HT-29 (cell line): ENCODE measurements at regions not wholly inside any gene's neighbourhood (a gene's known extent, or its start where the extent isn't known, plus 50 kb on each side); places are given as distances from the start of the nearest gene placed in this dataset.

Experiments
- DNase-seq: peaks from one replicate; pipeline ENCODE4 v3.0.0-alpha.2; 2015; ENCODE audit warnings: low spot score

GRCh38 chr13:92938486-92939020 lies 288.1 kb upstream of the GPC6 start:
- no peak for DNase-seq

- DNase-seq, result no peak
Observed at GRCh38 chr13:92941167-92941566, 285.4 kb upstream of the GPC6 start.

- DNase-seq, result no peak
Observed at GRCh38 chr13:92947770-92948434, 278.7 kb upstream of the GPC6 start.

- no peak for DNase-seq
Observed at GRCh38 chr13:92950771-92951170, 275.8 kb upstream of the GPC6 start.

GRCh38 chr13:92951273-92951890 lies 275.2 kb upstream of the GPC6 start:
- DNase-seq, result no peak

GRCh38 chr13:92952161-92952560 lies 274.4 kb upstream of the GPC6 start:
- no peak for DNase-seq

DNA sequence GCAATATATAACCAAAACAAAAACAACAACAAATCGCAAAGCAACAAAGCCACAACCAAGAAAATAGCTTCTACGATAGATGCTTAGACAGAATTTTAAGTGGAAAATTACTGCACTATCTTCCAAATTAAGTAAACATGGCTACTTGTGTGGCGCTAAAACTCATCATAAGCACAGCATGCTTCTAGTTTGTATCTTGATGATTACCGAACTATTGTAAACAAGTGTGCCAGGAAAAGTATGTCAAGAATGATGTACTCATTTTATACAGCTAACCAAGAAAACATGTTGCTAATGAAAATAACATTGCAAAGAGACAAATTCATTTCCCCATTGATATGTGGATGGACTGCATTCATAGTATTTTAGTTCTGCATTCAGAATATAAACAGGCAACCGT lies 271.9 kb upstream of the GPC6 start:
- DNase-seq, result no peak

- DNase-seq, result no peak
Observed at GRCh38 chr13:92959790-92960189, 266.8 kb upstream of the GPC6 start.

DNA sequence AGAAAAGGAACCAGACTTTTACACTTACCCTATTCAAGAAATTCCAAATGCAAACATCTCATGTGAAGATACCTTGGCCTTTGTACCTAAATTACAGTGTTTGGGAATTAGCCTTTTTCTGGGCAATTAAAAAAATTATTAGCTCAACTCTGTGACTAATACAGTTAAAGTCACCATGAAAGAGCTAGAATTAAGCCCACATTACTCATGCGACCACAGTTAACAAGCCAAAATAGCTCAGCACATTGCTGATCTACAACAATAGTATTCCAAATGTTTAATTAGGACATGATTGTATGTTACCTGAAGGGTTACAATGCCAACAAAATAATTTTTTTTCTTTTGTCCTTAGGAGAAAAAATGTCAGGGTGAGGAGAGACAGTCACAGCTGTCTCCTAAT lies 263.6 kb upstream of the GPC6 start:
- no peak for DNase-seq

DNA sequence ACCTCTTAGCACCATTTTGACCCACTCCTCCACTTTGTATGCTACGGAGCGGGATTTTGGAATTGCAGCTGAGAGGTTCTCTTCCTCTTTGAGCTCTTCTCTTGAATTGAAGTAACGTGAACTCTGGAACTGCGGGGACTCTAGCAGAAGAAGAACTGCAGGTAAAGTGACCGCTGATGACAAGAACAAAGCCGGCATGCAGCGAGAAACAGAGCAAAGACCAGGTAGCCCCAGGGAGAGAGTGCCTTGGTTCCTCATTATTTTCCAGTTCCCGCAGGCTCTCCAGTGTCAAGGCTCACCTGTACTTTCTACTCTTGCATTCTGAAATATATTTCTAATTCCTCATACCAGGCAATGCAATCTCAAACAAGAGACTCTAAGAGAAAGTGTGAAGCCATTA lies 260.3 kb upstream of the GPC6 start:
- DNase-seq, result no peak

DNA sequence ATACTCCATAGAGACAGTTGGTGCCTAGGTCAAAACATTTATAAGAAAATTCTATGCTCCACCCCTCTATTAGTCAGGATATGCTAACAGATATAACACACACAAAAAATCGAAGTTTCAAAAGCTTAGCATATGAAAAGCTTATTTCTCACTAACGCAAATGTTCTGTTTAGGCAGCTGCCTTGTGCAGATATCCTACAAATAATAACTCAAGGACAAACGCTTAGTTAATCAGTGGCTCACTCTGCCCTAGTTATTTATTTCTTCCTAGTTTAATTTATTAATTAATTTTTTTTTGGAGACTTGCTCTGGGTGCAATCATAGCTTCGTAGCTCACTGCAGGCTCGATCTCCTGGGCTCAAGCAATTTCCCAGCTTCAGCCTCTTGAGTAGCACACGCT lies 259.7 kb upstream of the GPC6 start:
- DNase-seq, result no peak

GRCh38 chr13:92967923-92968322 lies 258.7 kb upstream of the GPC6 start:
- DNase-seq, result peak; percentile 24

DNA sequence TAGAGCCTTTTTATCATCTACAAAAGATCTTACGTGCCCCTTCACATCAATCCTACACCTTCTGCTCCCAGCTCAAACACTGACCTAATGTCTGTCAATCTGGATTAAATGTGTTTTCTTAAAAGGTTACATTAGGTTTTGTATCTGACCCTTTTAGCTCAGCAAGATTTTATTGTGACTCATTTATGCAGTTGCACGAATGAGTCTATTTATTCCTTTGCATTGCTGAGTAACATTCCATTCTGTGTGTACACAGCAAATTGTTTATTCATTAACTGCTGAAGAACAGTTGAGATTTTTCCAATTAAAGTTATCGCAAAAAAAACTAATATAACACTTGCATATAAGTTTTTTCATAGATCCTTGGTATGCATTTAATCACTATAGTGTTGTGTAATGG lies 253.9 kb upstream of the GPC6 start:
- no peak for DNase-seq

DNA sequence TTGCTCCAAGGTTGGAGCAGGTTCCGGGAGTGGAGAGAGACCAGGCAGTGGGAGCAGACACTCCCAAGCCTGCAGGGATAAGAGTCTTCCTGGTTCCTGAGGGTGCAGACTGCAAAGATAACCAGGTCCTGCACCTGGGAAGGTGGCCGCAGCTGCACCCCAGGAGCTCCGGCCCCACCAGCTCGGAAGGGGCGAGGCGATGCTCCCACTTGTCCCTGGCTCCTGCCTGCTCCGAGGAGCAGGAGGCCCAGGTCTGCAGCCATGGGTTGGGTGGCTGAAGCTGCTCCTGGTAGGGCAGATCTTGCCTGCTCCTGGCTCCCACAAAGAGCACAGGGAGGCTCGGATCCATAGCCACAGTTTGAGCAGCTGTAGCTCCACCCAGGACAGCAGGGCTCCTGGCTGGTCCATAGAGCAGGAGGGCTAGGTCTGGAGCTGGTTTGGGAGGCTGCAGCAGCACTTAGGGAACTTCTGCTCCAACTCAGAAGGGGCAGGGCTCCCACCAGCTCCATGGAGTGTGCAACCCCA lies 251.6 kb upstream of the GPC6 start:
- no peak for DNase-seq

- DNase-seq, result no peak
Observed at GRCh38 chr13:92976657-92977056, 249.9 kb upstream of the GPC6 start.

DNA sequence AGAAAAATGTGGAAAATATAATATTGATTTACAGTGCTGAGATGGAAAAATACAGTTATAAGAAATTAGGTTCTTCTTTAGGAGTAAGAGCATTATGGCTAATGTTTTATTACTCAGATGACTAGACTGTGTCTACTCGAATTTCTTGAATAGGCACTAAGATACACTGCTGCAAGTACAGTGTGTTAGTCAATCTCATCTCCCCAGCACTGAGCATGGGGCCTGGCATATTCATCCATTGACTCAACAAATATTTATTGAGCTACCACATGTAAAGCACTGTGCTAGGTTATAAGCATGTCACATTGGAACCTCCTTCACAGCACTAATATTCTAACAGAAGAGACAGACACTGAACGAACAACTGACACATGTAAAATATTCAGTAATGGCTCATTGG lies 242.5 kb upstream of the GPC6 start:
- DNase-seq, result no peak

DNA sequence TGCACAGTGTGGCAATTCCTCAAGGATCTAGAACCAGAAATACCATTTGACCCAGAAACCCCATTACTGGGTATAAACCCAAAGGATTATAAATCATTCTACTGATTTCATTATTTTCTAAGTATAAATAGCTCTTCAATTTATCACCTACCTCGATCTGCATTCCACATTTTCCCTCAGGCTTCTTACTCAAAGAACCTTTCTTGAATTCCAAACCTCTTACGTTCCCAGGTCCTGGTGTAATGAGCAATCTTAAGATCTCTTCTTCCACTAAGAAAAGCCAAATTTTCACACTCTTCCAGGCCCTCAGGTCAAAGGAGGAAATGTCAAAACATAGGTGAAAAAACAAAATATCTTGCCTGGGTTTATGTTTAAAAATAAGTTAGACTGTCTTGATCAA lies 237.3 kb upstream of the GPC6 start:
- DNase-seq, result no peak

DNA sequence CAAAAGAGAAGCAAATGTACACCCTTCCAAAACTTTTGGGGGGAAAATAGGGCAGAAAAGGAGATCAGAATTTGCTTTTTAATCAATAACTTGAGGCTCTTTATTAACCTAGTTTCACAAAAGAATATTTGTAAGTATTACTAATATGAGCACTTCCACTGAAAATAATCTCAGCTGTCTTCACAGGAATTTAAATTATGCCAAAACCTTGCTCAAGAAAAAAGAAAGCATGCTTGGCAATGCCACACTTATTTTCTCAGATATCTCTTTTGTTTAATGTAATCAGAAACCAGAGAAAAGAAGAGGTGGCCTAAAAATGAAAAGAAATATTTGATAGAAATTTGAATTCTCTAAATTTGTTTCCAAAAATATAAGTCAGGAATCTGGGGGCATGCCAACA lies 234.9 kb upstream of the GPC6 start:
- DNase-seq, result no peak

- DNase-seq, result no peak
Observed at GRCh38 chr13:92994056-92994455, 232.6 kb upstream of the GPC6 start.

DNA sequence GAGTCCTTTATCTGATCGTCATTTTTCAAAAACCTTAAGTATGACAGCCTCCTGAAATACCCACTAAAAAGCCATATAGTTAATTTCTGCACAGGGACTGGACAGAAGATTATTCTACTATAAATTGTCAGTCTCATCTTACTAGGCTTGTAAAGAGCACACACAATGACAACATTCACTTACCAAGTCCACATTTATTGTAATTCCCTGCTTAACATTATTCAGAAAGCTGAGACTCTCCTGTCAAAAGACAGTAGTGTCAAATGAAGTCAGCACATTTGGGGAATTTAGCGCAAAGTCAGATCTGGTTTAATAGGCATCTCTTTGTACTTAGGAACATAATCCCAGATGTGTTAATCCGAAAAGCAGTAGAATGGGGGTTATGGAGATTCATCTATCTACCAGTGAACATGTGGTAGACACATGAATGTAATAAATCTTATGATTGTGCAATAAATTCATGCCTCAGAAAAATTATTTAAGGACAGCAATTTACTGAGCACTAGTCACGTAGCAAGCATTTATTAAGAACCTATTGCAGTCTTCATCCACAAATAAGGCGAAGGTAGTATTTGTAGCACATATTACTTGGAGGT lies 224.6 kb upstream of the GPC6 start:
- no peak for DNase-seq

- DNase-seq, result no peak
Observed at GRCh38 chr13:93003531-93003930, 223.1 kb upstream of the GPC6 start.

DNA sequence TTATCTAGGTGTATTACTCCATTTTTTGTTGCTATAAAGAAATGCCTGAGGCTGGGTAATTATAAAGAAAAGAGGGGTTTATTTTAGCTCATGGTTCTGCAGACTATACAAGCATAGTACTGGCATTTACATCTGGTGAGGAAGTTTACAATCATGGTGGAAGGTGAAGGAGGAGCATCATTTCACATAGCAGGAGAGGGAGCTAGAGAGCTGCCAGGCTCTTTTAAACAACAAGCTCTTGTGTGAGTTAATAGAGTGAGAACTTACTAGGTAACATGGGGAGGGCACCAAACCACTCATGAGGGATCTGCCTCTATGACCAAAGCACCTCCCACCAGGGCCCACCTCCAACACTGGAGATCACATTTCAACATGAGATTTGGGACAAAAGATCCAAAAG lies 221.7 kb upstream of the GPC6 start:
- peak; percentile 16 for DNase-seq

DNA sequence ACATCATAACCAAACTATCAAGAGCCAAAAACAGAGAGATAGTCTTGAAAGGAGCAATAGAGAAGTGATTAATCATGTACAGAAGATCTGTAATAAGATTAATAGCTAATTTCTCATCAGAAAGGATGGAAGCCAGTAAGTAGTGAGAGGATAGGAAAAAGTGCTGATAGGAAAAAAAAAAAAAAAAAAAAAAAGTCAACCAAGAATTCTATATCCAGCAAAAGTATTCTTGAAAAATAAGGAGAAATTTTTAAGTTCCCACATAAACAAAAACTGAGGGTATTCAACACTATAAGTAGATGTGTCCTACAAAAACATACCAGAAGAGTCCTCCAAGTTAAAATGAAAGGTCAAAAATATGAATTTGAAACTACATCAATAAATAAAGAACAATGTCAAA lies 218.7 kb upstream of the GPC6 start:
- DNase-seq, result no peak
